ENCODE measurements at regions not wholly inside any gene's neighbourhood (a gene's known extent, or its start where the extent isn't known, plus 50 kb on each side); places are given as distances from the start of the nearest gene placed in this dataset.
A peak's percentile ranks its signal among the peaks of the same experiment; 100 is the strongest.

- no peaks in the 10 kb centered on the region for H3K9me1 ChIP-seq (ENCODE audit: control insufficient read depth, insufficient read depth, low read length)
- H3K27ac ChIP-seq (ENCODE audit: extremely low read depth, low read depth, low read length) = no peak overlapping the region
- POLR2A ChIA-PET = interaction anchor here (0.6 to 1.3 kb wide), 3 partner anchors 13 to 175 kb away, joined by 3 read pairs; no protein-coding TSS in a partner anchor
- H3K27me3 ChIP-seq (ENCODE audit: control insufficient read depth in 2 of 2, insufficient read depth in 2 of 2, low read length in 2 of 2) = 0 out of 5 replicates have a peak, but pooled peaks cover 0 to 5% of the 10 kb centered on the region in 2 experiments
- no peak overlapping the region for H3K4me2 ChIP-seq (ENCODE audit: insufficient read depth, low read length)
- H3K4me1 ChIP-seq (replicated peaks in 1 of 2; ENCODE audit: control insufficient read depth in 2 of 2, insufficient read depth in 2 of 2, low read length in 2 of 2) = peaks cover 0 to 6% of the 10 kb centered on the region in 2 experiments; a peak in 2 of 5 replicates
- BruUV-seq (replicated peaks) = no TSS peak
- CTCF ChIA-PET (ENCODE audit: low intra/inter-chr PET ratio) = no interaction called here
- 0% methylated on average over 5 of the region's 5 CpGs for WGBS (ENCODE audit: insufficient coverage, low coverage, missing lambda C conversion rate)
- intact Hi-C loops (cut with micrococcal nuclease) = no loop called here
- DNase-seq (ENCODE audit: extremely low read depth in 1 of 4, low spot score in 3 of 4) = peak in 3 of 4 experiments; percentile 20 to 69 (median 57)
- H3K9ac ChIP-seq (ENCODE audit: insufficient read depth in 1 of 2, low read depth in 2 of 2, low read length in 2 of 2) = no peak overlapping the region
- peak; percentile 96 for ATAC-seq
- no peaks in the 10 kb centered on the region for H3K36me3 ChIP-seq (ENCODE audit: control insufficient read depth, insufficient read depth, low read length)
- H3K79me2 ChIP-seq (ENCODE audit: control insufficient read depth, insufficient read depth, low read length) = no peaks in the 10 kb centered on the region
- FAIRE-seq = peak; percentile 65
- no peaks in the 10 kb centered on the region for H3K9me3 ChIP-seq (replicated peaks; ENCODE audit: control insufficient read depth, insufficient read depth, low read depth, low read length)
- in situ Hi-C loops (cut with MboI) = no loop called here
- H2AFZ ChIP-seq (ENCODE audit: low read depth, low read length) = no peak overlapping the region
- 0 out of 2 replicates have a peak, but pooled peaks cover 11% of the 10 kb centered on the region for H4K20me1 ChIP-seq (replicated peaks; ENCODE audit: control insufficient read depth, insufficient read depth, low read length)
- H3K4me3 ChIP-seq = no peak overlapping the region
- TF ChIP-seq PHF20 (IDR thresholded peaks at IDR 0.05; ENCODE audit: partially characterized antibody) (no peak), KLF16 (IDR thresholded peaks at IDR 0.05) (no peak), ARID1B (IDR thresholded peaks at IDR 0.05) (peak; percentile 82), CSDE1 (IDR thresholded peaks at IDR 0.05) (no peak), ZBTB43 (CRISPR knock-in tag; IDR thresholded peaks at IDR 0.05) (no peak), KAT8 (IDR thresholded peaks at IDR 0.05; ENCODE audit: low read depth) (no peak), MECOM (CRISPR knock-in tag; IDR thresholded peaks at IDR 0.05) (no peak), WHSC1 (IDR thresholded peaks at IDR 0.05; ENCODE audit: low read length) (no peak), GTF3C2 (IDR thresholded peaks at IDR 0.05; ENCODE audit: borderline replicate concordance, extremely low read depth, insufficient read length) (no peak), VEZF1 (CRISPR knock-in tag; IDR thresholded peaks at IDR 0.05) (peak; percentile 84), CREB3L1 (IDR thresholded peaks at IDR 0.05; ENCODE audit: borderline replicate concordance, low read depth) (no peak), ZBTB2 (IDR thresholded peaks at IDR 0.05) (no peak), COPS2 (conservative IDR thresholded peaks at IDR 0.05) (no peak), CBX3 (IDR thresholded peaks at IDR 0.05; ENCODE audit: borderline replicate concordance in 1 of 2, low read length in 2 of 2) (no peak), NFIC (IDR thresholded peaks at IDR 0.05) (peak; percentile 25; the same call in 1 of the 2 replicates), KDM1A (IDR thresholded peaks at IDR 0.05) (peak; percentile 58 to 59; a peak in 3 of 4 replicates)
Measured at GRCh38 chr5:153893817-153894216, 144.9 kb downstream of the FAM114A2 start.

All from K562 (cell line).